Glutamatergic neuron (in vitro differentiated cells): ENCODE measurements at regions not wholly inside any gene's neighbourhood (a gene's known extent, or its start where the extent isn't known, plus 50 kb on each side); places are given as distances from the start of the nearest gene placed in this dataset.

Experiments used
- DNase-seq: peaks from one replicate; pipeline ENCODE4 v3.0.0; 2022
- H3K27ac Mint-ChIP-seq: one replicate; pipeline ENCODE4 v1.8.0; 2020; ENCODE audit warnings: mild to moderate bottlenecking, mixed read lengths, inconsistent platforms; ENCODE audit not compliant: unreplicated experiment
- H3K27me3 Mint-ChIP-seq: one replicate; pipeline ENCODE4 v1.8.0; 2020; ENCODE audit warnings: mild to moderate bottlenecking, moderate library complexity, mixed read lengths, inconsistent platforms; ENCODE audit not compliant: unreplicated experiment
- H3K36me3 Mint-ChIP-seq: one replicate; pipeline ENCODE4 v1.8.0; 2020; ENCODE audit warnings: mild to moderate bottlenecking, mixed read lengths, inconsistent platforms; ENCODE audit not compliant: unreplicated experiment
- H3K4me1 Mint-ChIP-seq: one replicate; pipeline ENCODE4 v1.8.0; 2020; ENCODE audit warnings: mild to moderate bottlenecking, low read depth, mixed read lengths, inconsistent platforms; ENCODE audit not compliant: unreplicated experiment
- H3K4me3 Mint-ChIP-seq: one replicate; pipeline ENCODE4 v1.8.0; 2020; ENCODE audit warnings: mild to moderate bottlenecking, mixed read lengths, inconsistent platforms; ENCODE audit not compliant: unreplicated experiment
- H3K9me3 Mint-ChIP-seq: one replicate; pipeline ENCODE4 v1.8.0; 2020; ENCODE audit warnings: mild to moderate bottlenecking, moderate library complexity, mixed read lengths, inconsistent platforms; ENCODE audit not compliant: unreplicated experiment
- CTCF ChIP-seq: fragments of 200-600 bp; sonication (generic); IDR thresholded peaks from one replicate; pipeline ENCODE4 v1.5.0; 2021; ENCODE audit not compliant: partially characterized antibody, unreplicated experiment

GRCh38 chr3:65303431-65303830 lies 615.6 kb upstream of the ADAMTS9 start:
- Mint-ChIP-seq H3K4me3 (no peak overlapping the region), H3K27ac (no peak overlapping the region)

GRCh38 chr3:65291448-65292125 lies 603.8 kb upstream of the ADAMTS9 start:
- no peak overlapping the region for H3K27ac Mint-ChIP-seq
- no peak for DNase-seq

More at GRCh38 chr3:65303431-65303830, 615.6 kb upstream of the ADAMTS9 start:
- H3K4me1 Mint-ChIP-seq, result no peaks in the 10 kb centered on the region
- TF ChIP-seq CTCF, result no peak
- no peak for DNase-seq
- no peaks in the 10 kb centered on the region for H3K27me3 Mint-ChIP-seq
- no peaks in the 10 kb centered on the region for H3K36me3 Mint-ChIP-seq
- no peaks in the 10 kb centered on the region for H3K9me3 Mint-ChIP-seq

GRCh38 chr3:65288776-65289175 lies 601.0 kb upstream of the ADAMTS9 start:
- no peak overlapping the region for H3K27ac Mint-ChIP-seq
- no peaks in the 10 kb centered on the region for H3K36me3 Mint-ChIP-seq
- H3K4me1 Mint-ChIP-seq, result no peaks in the 10 kb centered on the region
- no peak for TF ChIP-seq CTCF
- DNase-seq, result no peak
- H3K4me3 Mint-ChIP-seq, result no peak overlapping the region
- H3K9me3 Mint-ChIP-seq, result no peaks in the 10 kb centered on the region
- no peaks in the 10 kb centered on the region for H3K27me3 Mint-ChIP-seq

More at GRCh38 chr3:65291448-65292125, 603.8 kb upstream of the ADAMTS9 start:
- Mint-ChIP-seq H3K27me3 (no peaks in the 10 kb centered on the region), H3K9me3 (no peaks in the 10 kb centered on the region), H3K36me3 (no peaks in the 10 kb centered on the region), H3K4me3 (no peak overlapping the region), H3K4me1 (no peaks in the 10 kb centered on the region)
- TF ChIP-seq CTCF, result no peak

- Mint-ChIP-seq H3K4me3 (no peak overlapping the region), H3K36me3 (no peaks in the 10 kb centered on the region), H3K27me3 (peaks cover 2% of the 10 kb centered on the region), H3K27ac (no peak overlapping the region), H3K9me3 (peaks cover 1% of the 10 kb centered on the region), H3K4me1 (no peaks in the 10 kb centered on the region)
- TF ChIP-seq CTCF, result no peak
- no peak for DNase-seq
Observed at GRCh38 chr3:65285956-65286355, 598.2 kb upstream of the ADAMTS9 start.

- peaks cover 2% of the 10 kb centered on the region for H3K27me3 Mint-ChIP-seq
- no peak for TF ChIP-seq CTCF
- no peak for DNase-seq
Observed at GRCh38 chr3:65284961-65285360, 597.2 kb upstream of the ADAMTS9 start.

More at GRCh38 chr3:65284961-65285360, 597.2 kb upstream of the ADAMTS9 start:
- no peak overlapping the region for H3K27ac Mint-ChIP-seq
- H3K9me3 Mint-ChIP-seq, result peaks cover 1% of the 10 kb centered on the region
- H3K4me1 Mint-ChIP-seq, result no peaks in the 10 kb centered on the region
- H3K4me3 Mint-ChIP-seq, result no peak overlapping the region
- H3K36me3 Mint-ChIP-seq, result no peaks in the 10 kb centered on the region
